ENCODE measurements at regions not wholly inside any gene's neighbourhood (a gene's known extent, or its start where the extent isn't known, plus 50 kb on each side); places are given as distances from the start of the nearest gene placed in this dataset.

DNA sequence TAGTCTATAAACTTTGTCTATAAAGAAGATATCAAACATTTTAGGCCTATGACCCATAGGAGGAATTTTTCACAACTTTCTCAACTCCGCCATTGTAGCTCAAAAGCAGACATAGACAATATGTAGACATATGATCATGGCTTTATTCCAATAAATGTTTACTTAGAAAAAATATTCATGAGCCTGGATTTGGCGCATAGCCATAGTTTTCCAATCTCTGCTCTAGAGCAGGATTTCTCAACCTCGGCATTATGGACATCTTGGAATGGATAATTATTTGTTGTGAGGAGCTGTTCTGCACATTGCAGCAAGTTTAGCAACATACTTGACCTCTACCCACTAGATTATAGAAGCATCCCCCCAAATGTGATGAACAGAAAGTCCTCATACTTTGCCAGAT lies 532.6 kb downstream of the ANKRD7 start:
- H3K4me1 ChIP-seq: peaks cover 0 to 3% (median 0%) of the 10 kb centered on the region in 4 donors

DNA sequence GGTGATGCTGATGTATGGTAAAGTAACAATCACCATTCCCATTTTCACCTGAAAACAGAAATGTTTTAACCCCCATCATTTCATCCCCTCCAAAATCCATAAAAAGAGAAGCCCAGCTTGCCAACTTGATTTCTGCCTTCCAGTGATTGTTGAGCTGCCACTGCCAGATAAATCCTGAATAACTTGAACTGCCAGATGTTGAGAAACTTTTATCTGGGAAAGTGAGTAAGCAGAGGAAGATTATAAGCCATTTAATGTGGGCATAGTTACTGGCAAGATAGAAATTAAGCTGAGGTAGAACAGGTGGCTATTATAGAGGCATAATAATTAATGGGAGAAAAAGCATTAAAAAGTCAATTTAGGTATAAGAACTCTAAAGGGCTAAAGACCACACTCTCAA lies 534.1 kb downstream of the ANKRD7 start:
- no peak for TF ChIP-seq POLR2A (IDR thresholded peaks at IDR 0.05)
- no peak for TF ChIP-seq EP300 (IDR thresholded peaks at IDR 0.05)
- Histone ChIP-seq H3K4me3 (no peak overlapping the region), H3K9me3 (no peaks in the 10 kb centered on the region), H3K27me3 (no peaks in the 10 kb centered on the region), H3K36me3 (no peaks in the 10 kb centered on the region), H3K27ac (no peak overlapping the region), H3K4me1 (peaks cover 0 to 3% (median 0%) of the 10 kb centered on the region in 4 donors)
- no peak for DNase-seq (ENCODE audit: low spot score in 2 of 2)

More for the DNA sequence above, 532.6 kb downstream of the ANKRD7 start:
- no peaks in the 10 kb centered on the region for H3K27me3 ChIP-seq
- no peaks in the 10 kb centered on the region for H3K9me3 ChIP-seq
- H3K36me3 ChIP-seq: no peaks in the 10 kb centered on the region
- no peak for DNase-seq (ENCODE audit: low spot score in 2 of 2)
- 81 to 84% methylated on average over 3 of the region's 3 CpGs for WGBS, 2 donors
- H3K4me3 ChIP-seq: no peak overlapping the region
- TF ChIP-seq EP300 (IDR thresholded peaks at IDR 0.05) (no peak), POLR2A (IDR thresholded peaks at IDR 0.05) (no peak)
- TF ChIP-seq, protein P1, sequence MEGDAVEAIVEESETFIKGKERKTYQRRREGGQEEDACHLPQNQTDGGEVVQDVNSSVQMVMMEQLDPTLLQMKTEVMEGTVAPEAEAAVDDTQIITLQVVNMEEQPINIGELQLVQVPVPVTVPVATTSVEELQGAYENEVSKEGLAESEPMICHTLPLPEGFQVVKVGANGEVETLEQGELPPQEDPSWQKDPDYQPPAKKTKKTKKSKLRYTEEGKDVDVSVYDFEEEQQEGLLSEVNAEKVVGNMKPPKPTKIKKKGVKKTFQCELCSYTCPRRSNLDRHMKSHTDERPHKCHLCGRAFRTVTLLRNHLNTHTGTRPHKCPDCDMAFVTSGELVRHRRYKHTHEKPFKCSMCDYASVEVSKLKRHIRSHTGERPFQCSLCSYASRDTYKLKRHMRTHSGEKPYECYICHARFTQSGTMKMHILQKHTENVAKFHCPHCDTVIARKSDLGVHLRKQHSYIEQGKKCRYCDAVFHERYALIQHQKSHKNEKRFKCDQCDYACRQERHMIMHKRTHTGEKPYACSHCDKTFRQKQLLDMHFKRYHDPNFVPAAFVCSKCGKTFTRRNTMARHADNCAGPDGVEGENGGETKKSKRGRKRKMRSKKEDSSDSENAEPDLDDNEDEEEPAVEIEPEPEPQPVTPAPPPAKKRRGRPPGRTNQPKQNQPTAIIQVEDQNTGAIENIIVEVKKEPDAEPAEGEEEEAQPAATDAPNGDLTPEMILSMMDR (IDR thresholded peaks at IDR 0.05): no peak
- H3K27ac ChIP-seq: no peak overlapping the region

DNA sequence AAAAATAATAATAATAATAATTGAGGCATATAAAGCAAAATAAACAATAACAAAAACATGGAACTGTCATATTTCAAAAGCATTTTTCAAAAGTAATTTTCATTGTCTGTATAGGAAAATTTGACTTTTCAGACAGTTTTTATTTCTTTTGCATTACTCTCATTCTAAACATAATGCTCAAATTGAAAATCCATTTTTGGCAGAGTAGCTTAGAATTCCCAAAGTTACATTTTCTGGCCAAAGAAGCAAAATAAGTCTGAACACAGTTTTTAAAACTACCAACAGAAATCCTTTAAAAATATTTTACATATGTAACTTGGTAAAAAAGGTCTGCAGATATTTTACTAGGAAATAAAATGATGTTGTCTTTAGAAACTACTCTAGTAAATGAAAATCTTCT lies 535.4 kb downstream of the ANKRD7 start:
- Histone ChIP-seq H3K27ac (no peak overlapping the region), H3K4me1 (peaks cover 0 to 3% (median 0%) of the 10 kb centered on the region in 4 donors), H3K9me3 (no peaks in the 10 kb centered on the region), H3K36me3 (no peaks in the 10 kb centered on the region), H3K27me3 (no peaks in the 10 kb centered on the region), H3K4me3 (no peak overlapping the region)
- no peak for DNase-seq (ENCODE audit: low spot score in 2 of 2)
- TF ChIP-seq, protein P1 (IDR thresholded peaks at IDR 0.05): no peak
- TF ChIP-seq EP300 (IDR thresholded peaks at IDR 0.05) (no peak), POLR2A (IDR thresholded peaks at IDR 0.05) (no peak)

DNA sequence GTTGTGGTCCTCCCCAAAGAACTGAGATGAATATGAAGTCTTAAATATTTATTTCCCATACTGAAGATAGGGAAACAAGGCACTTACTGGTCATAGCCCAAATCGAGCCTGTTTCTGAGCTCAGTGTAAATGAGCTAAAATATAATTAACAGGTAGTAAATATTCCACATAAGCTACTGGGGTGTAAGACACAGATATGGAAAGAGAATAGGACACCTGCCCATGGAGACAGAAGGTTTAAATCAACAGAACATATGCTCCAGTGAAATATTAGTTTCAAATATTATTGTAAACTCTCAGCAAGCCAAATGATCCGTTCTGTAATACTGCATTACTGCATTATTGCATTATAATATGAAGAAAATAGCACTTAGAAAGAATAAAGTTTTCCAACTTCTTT lies 537.9 kb downstream of the ANKRD7 start:
- WGBS, 2 donors: 74 to 78% methylated on average over 2 of the region's 2 CpGs
- H3K27me3 ChIP-seq: no peaks in the 10 kb centered on the region
- no peak for DNase-seq (ENCODE audit: low spot score in 2 of 2)
- no peak overlapping the region for H3K27ac ChIP-seq
- no peaks in the 10 kb centered on the region for H3K36me3 ChIP-seq
- no peaks in the 10 kb centered on the region for H3K4me1 ChIP-seq
- no peak for TF ChIP-seq EP300 (IDR thresholded peaks at IDR 0.05)
- TF ChIP-seq, protein P1 (IDR thresholded peaks at IDR 0.05): no peak
- no peak for TF ChIP-seq POLR2A (IDR thresholded peaks at IDR 0.05)
- H3K9me3 ChIP-seq: no peaks in the 10 kb centered on the region
- no peak overlapping the region for H3K4me3 ChIP-seq

DNA sequence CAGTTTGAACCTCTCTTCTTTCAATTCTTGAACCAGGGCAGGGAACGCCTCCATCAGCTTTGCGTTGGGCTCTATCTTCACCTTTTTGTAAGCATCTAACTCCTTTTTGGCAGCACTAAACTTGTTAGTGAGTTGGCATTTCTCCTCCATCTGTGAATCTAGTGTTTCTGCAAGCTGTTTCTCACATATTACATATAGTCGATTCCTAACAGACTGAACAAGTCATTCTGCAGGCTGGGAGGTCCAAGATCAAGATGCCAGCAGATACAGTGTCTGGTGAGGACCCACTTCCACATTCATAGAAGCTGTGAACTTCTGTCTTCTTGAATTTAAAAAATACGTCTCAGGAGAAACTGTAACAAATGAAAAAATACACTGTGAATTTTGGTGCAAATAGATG lies 539.7 kb downstream of the ANKRD7 start:
- TF ChIP-seq, protein P1 (IDR thresholded peaks at IDR 0.05): no peak
- Histone ChIP-seq H3K9me3 (no peaks in the 10 kb centered on the region), H3K4me1 (no peaks in the 10 kb centered on the region), H3K36me3 (no peaks in the 10 kb centered on the region), H3K27ac (no peak overlapping the region), H3K4me3 (no peak overlapping the region), H3K27me3 (no peaks in the 10 kb centered on the region)
- 86 to 87% methylated on average over 4 of the region's 4 CpGs for WGBS, 2 donors
- no peak for DNase-seq (ENCODE audit: low spot score in 2 of 2)

DNA sequence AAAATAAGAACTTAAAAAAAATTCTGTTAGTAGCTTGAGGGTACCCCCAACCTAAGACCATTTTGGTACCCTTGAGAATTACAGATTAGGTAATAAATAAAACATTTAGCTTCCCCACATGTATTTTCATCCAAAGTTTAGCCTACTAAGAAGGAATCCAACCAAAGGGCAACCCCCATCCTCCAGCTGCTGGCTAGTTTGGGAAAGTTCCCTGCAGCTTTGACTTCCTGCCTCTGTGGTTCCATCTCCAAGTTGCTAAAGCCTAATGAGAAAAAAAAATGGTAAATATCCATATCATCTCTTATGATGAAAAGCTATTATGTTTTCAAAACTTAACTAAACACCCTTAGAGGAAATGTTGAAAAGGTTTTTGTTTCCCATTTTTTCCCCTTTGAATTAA lies 547.2 kb downstream of the ANKRD7 start:
- Histone ChIP-seq H3K4me1 (no peaks in the 10 kb centered on the region), H3K9me3 (no peaks in the 10 kb centered on the region), H3K36me3 (no peaks in the 10 kb centered on the region), H3K27ac (no peak overlapping the region), H3K4me3 (no peak overlapping the region), H3K27me3 (no peaks in the 10 kb centered on the region)
- DNase-seq (ENCODE audit: low spot score in 2 of 2): no peak
- TF ChIP-seq, protein P1 (IDR thresholded peaks at IDR 0.05): no peak
- no peak for TF ChIP-seq POLR2A (IDR thresholded peaks at IDR 0.05)
- no peak for TF ChIP-seq EP300 (IDR thresholded peaks at IDR 0.05)

All from tibial nerve (tissue), 4 donors.